ENCODE measurements at regions not wholly inside any gene's neighbourhood (a gene's known extent, or its start where the extent isn't known, plus 50 kb on each side); places are given as distances from the start of the nearest gene placed in this dataset.

GRCh38 chr14:97415907-97416306 lies 618.7 kb downstream of the VRK1 start:
- no peak overlapping the region for H2AFZ ChIP-seq (ENCODE audit: low read length)
- no peaks in the 10 kb centered on the region for H3K4me1 ChIP-seq (ENCODE audit: insufficient read depth, low read length)
- WGBS (ENCODE audit: low lambda C conversion rate), result 3% methylated on average over 5 of the region's 7 CpGs
- no TSS peak for BruUV-seq (replicated peaks)
- no peak overlapping the region for H3K4me2 ChIP-seq (ENCODE audit: low read depth, low read length)
- POLR2A ChIA-PET, result no interaction called here
- no peak overlapping the region for H3K27ac ChIP-seq (ENCODE audit: extremely low read length, insufficient read depth, low read length)
- H3K36me3 ChIP-seq (replicated peaks in 1 of 2; ENCODE audit: control insufficient read depth in 1 of 2, insufficient read depth in 2 of 2, low read length in 2 of 2), result no peaks in the 10 kb centered on the region
- DNase-seq (ENCODE audit: low spot score), result no peak
- ATAC-seq, result no peak
- no peaks in the 10 kb centered on the region; a peak in 1 of 5 replicates for H3K27me3 ChIP-seq (ENCODE audit: control insufficient read depth in 1 of 2, insufficient read depth in 2 of 2, low read length in 2 of 2)
- no peak overlapping the region for H3K4me3 ChIP-seq (replicated peaks in 1 of 3; ENCODE audit: insufficient read depth in 1 of 3, low read depth in 2 of 3, low read length in 3 of 3)
- no peaks in the 10 kb centered on the region for H3K9me3 ChIP-seq (ENCODE audit: low read length)
- no peak overlapping the region for H3K9ac ChIP-seq (ENCODE audit: insufficient read depth, low read depth, low read length)
- no peak for FAIRE-seq
- no peaks in the 10 kb centered on the region for H4K20me1 ChIP-seq (ENCODE audit: insufficient read depth, low read length)
- CTCF ChIA-PET (ENCODE audit: low intra/inter-chr PET ratio, low total read pairs), result no interaction called here
- in situ Hi-C loops (cut with HindIII; ENCODE audit: extremely low pct_ligation_motif_present, low pct_unique_long_range_greater_than_20kb), result no loop called here
- H3K79me2 ChIP-seq (ENCODE audit: insufficient read depth, low read length), result no peaks in the 10 kb centered on the region
- no peak for TF ChIP-seq REPIN1 (CRISPR knock-in tag; IDR thresholded peaks at IDR 0.05; ENCODE audit: borderline replicate concordance, low read depth)
- TF ChIP-seq ATF6 (CRISPR knock-in tag; conservative IDR thresholded peaks at IDR 0.05), result no peak
- no peak for TF ChIP-seq CENPX (CRISPR knock-in tag; IDR thresholded peaks at IDR 0.05)
- TF ChIP-seq, protein P1, sequence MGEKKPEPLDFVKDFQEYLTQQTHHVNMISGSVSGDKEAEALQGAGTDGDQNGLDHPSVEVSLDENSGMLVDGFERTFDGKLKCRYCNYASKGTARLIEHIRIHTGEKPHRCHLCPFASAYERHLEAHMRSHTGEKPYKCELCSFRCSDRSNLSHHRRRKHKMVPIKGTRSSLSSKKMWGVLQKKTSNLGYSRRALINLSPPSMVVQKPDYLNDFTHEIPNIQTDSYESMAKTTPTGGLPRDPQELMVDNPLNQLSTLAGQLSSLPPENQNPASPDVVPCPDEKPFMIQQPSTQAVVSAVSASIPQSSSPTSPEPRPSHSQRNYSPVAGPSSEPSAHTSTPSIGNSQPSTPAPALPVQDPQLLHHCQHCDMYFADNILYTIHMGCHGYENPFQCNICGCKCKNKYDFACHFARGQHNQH (CRISPR knock-in tag; IDR thresholded peaks at IDR 0.05), result no peak
- TF ChIP-seq, protein P2, sequence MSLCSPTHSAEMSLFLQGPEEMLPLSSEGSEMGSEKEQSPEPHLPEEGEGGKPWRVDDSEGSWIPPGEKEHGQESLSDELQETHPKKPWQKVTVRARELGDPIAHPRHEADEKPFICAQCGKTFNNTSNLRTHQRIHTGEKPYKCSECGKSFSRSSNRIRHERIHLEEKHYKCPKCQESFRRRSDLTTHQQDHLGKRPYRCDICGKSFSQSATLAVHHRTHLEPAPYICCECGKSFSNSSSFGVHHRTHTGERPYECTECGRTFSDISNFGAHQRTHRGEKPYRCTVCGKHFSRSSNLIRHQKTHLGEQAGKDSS (CRISPR knock-in tag; IDR thresholded peaks at IDR 0.05; ENCODE audit: borderline replicate concordance, low read depth), result no peak
- TF ChIP-seq SOX6 (IDR thresholded peaks at IDR 0.05), result no peak
- TF ChIP-seq SOX6 (CRISPR knock-in tag; IDR thresholded peaks at IDR 0.05), result no peak
- no peak for TF ChIP-seq SPEN (CRISPR knock-in tag; IDR thresholded peaks at IDR 0.05; ENCODE audit: low read depth)
- intact Hi-C loops (cut with micrococcal nuclease; ENCODE audit: unreplicated experiment), result no loop called here

All from HepG2 (cell line).